Right atrium auricular region (tissue), 2 donors: ENCODE measurements at regions not wholly inside any gene's neighbourhood (a gene's known extent, or its start where the extent isn't known, plus 50 kb on each side); places are given as distances from the start of the nearest gene placed in this dataset.

Experiments used
- DNase-seq: peaks from one replicate; pipeline ENCODE4 v3.0.0-alpha.2; 2019; ENCODE audit warnings: low spot score
- H3K27ac ChIP-seq, 2 donors: fragments of 200-600 bp; sonication (generic); 1 replicate in 1 of 2; 2 replicates in 1 of 2; pipeline ENCODE4 v1.5.1; 2016 to 2019
- H3K27me3 ChIP-seq, 2 donors: fragments of 200-600 bp; sonication (generic); one replicate each; pipeline versions ENCODE4 v1.5.1 to v1.6.0; 2017 to 2019
- H3K36me3 ChIP-seq: fragments of 200-600 bp; sonication (generic); one replicate; pipeline ENCODE4 v1.5.1; 2016
- H3K4me1 ChIP-seq, 2 donors: fragments of 200-600 bp; sonication (generic); one replicate each; pipeline versions ENCODE4 v1.5.1 to v1.6.0; 2017 to 2019
- H3K4me3 ChIP-seq, 2 donors: fragments of 200-600 bp; sonication (generic); 1 replicate in 1 of 2; 2 replicates in 1 of 2; pipeline ENCODE4 v1.5.1; 2017 to 2019; ENCODE audit warnings: mild to moderate bottlenecking in 1 of 2, moderate library complexity in 1 of 2
- H3K9me3 ChIP-seq, 2 donors: fragments of 200-600 bp; sonication (generic); one replicate each; pipeline ENCODE4 v1.5.1; 2019
- CTCF ChIP-seq, 2 donors: fragments of 200-600 bp; sonication (generic); IDR thresholded peaks; one replicate each; pipeline ENCODE4 v1.5.1; 2019; ENCODE audit warnings: antibody characterized with exemption in 2 of 2

GRCh38 chr1:177864538-177865305 is 105.1 kb downstream of the SEC16B start:
- no peak for TF ChIP-seq CTCF (IDR thresholded peaks at IDR 0.05)
- Histone ChIP-seq H3K27ac (no peak overlapping the region), H3K4me3 (no peak overlapping the region), H3K9me3 (no peaks in the 10 kb centered on the region), H3K27me3 (no peaks in the 10 kb centered on the region), H3K4me1 (no peaks in the 10 kb centered on the region), H3K36me3 (no peaks in the 10 kb centered on the region)
- DNase-seq: no peak

- H3K36me3 ChIP-seq: no peaks in the 10 kb centered on the region
- no peak for DNase-seq
- no peak for TF ChIP-seq CTCF (IDR thresholded peaks at IDR 0.05)
- no peaks in the 10 kb centered on the region for H3K9me3 ChIP-seq
- peaks cover 0 to under 1% of the 10 kb centered on the region in 2 donors for H3K4me1 ChIP-seq
- H3K27me3 ChIP-seq: no peaks in the 10 kb centered on the region
- H3K4me3 ChIP-seq: no peak overlapping the region
- H3K27ac ChIP-seq: no peak overlapping the region
Measured at GRCh38 chr1:177863796-177864195, 106.1 kb downstream of the SEC16B start.

GRCh38 chr1:177862916-177863315 is 106.9 kb downstream of the SEC16B start:
- H3K4me1 ChIP-seq: peaks cover 0 to 7% of the 10 kb centered on the region in 2 donors
- H3K27ac ChIP-seq: no peak overlapping the region
- TF ChIP-seq CTCF (IDR thresholded peaks at IDR 0.05): no peak
- no peaks in the 10 kb centered on the region for H3K9me3 ChIP-seq
- DNase-seq: no peak
- H3K27me3 ChIP-seq: no peaks in the 10 kb centered on the region
- H3K4me3 ChIP-seq: no peak overlapping the region
- H3K36me3 ChIP-seq: no peaks in the 10 kb centered on the region

GRCh38 chr1:177859572-177859971 is 110.3 kb downstream of the SEC16B start:
- DNase-seq: no peak
- H3K27ac ChIP-seq: no peak overlapping the region
- H3K36me3 ChIP-seq: no peaks in the 10 kb centered on the region
- H3K27me3 ChIP-seq: no peaks in the 10 kb centered on the region
- H3K9me3 ChIP-seq: no peaks in the 10 kb centered on the region
- peaks cover 0 to 7% of the 10 kb centered on the region in 2 donors for H3K4me1 ChIP-seq
- H3K4me3 ChIP-seq: no peak overlapping the region
- TF ChIP-seq CTCF (IDR thresholded peaks at IDR 0.05): no peak

GRCh38 chr1:177858332-177858821 is 111.5 kb downstream of the SEC16B start:
- no peak overlapping the region for H3K27ac ChIP-seq
- no peaks in the 10 kb centered on the region for H3K9me3 ChIP-seq
- no peaks in the 10 kb centered on the region for H3K36me3 ChIP-seq
- H3K4me3 ChIP-seq: no peak overlapping the region
- TF ChIP-seq CTCF (IDR thresholded peaks at IDR 0.05): no peak
- H3K27me3 ChIP-seq: no peaks in the 10 kb centered on the region
- peaks cover 0 to 7% of the 10 kb centered on the region in 2 donors for H3K4me1 ChIP-seq
- DNase-seq: no peak

- no peaks in the 10 kb centered on the region for H3K9me3 ChIP-seq
- no peak overlapping the region for H3K27ac ChIP-seq
- no peak for DNase-seq
- peaks cover 0 to 7% of the 10 kb centered on the region in 2 donors for H3K4me1 ChIP-seq
- no peak overlapping the region for H3K4me3 ChIP-seq
- no peaks in the 10 kb centered on the region for H3K27me3 ChIP-seq
- TF ChIP-seq CTCF (IDR thresholded peaks at IDR 0.05): no peak
- H3K36me3 ChIP-seq: no peaks in the 10 kb centered on the region
Measured at GRCh38 chr1:177857285-177857684, 112.6 kb downstream of the SEC16B start.
